ENCODE measurements at regions not wholly inside any gene's neighbourhood (a gene's known extent, or its start where the extent isn't known, plus 50 kb on each side); places are given as distances from the start of the nearest gene placed in this dataset.

DNA sequence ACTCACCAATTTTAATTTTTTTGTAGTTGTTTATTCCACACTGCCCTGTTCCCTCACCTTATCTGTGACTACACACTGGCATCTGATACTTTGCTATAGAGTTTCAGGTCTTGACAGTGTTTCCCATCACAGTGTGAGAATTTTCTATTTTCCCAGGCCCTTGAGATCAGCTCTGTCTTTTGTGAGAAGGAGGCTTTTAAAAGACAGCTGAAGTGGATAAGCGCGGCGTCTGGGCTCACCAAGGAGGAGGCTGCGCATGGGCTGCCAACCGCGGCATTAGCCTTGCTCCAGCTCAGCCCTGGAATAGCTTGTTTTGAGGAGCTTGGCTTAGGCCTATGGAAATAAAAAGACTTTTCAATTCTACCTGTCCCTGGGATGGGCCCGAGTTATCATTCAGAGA, 181.3 kb downstream of the RMST start:
- TF ChIP-seq, protein P1, sequence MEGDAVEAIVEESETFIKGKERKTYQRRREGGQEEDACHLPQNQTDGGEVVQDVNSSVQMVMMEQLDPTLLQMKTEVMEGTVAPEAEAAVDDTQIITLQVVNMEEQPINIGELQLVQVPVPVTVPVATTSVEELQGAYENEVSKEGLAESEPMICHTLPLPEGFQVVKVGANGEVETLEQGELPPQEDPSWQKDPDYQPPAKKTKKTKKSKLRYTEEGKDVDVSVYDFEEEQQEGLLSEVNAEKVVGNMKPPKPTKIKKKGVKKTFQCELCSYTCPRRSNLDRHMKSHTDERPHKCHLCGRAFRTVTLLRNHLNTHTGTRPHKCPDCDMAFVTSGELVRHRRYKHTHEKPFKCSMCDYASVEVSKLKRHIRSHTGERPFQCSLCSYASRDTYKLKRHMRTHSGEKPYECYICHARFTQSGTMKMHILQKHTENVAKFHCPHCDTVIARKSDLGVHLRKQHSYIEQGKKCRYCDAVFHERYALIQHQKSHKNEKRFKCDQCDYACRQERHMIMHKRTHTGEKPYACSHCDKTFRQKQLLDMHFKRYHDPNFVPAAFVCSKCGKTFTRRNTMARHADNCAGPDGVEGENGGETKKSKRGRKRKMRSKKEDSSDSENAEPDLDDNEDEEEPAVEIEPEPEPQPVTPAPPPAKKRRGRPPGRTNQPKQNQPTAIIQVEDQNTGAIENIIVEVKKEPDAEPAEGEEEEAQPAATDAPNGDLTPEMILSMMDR (IDR thresholded peaks at IDR 0.05): no peak
- TF ChIP-seq POLR2A (IDR thresholded peaks at IDR 0.05): no peak

Measured in tibial nerve (tissue), 3 donors.